AG08396 (cell line): ENCODE measurements at regions not wholly inside any gene's neighbourhood (a gene's known extent, or its start where the extent isn't known, plus 50 kb on each side); places are given as distances from the start of the nearest gene placed in this dataset.
"Not testable (repeated sequence)": the region's sequence is repeated elsewhere in the genome, so short reads cannot be mapped to it uniquely, and the experiment has no call there.

Experiments used
- DNase-seq: peaks from one replicate; pipeline ENCODE4 v3.0.0; 2012; ENCODE audit warnings: low spot score, mixed read lengths

DNA sequence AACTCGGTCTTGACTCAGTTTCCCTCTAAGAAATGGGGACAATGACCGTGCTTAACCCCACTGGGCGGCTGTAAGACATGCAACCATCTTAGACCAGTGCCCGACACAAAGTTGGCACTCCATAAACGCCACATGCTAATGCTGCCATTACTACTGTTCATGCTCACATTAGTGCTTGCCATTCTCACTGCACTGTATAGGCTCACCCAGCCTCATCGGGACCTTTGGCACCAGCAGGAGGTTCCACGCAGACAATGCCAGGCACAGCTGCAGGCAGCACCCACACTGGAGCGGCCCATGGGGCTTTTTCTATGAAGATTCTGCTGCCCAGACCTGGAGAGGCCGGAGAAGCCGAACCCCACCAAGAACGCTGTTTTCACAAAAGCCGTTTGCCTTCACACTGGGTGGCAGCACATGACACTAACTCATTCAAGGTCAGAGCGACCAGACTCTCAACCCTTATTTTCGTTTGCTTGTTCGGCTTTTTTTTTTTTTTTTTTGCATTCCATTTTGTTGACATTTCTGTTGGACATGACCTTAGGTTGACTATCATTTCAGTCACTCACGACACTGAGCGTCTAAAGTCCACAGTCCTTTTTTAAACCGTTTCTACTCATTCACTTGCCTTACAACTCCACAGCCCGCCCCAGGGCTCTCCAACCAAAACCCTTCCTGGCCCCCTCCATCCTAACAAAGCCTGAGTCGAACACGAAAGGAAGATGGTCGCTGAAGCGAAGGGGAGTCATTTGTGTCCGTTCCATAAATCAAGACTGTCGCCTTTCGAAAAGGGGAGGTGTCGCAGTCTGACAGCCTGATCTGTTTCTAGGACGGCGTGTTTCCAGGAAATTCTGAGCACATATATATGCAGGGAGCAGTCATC is 124.4 kb upstream of the RNF32 start:
- DNase-seq, result no peak

DNA sequence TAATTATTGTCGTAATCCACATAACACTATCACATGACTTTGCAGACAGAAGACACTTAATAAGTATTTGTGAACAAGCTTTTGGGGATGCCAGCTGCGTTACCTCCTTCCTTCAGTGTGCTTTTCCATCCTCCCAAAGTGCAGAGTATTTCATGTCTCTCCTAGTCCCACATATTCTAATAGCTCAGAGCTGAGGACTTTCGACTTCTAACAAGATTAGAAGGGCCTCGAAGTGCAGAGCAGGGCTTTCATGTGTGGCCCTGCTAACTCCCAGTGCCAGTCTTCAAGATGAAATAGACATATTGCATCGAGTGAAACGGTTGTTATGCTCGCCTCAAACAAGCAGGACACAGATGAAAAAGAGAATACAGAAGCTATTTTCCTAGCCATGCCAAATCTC is 125.7 kb upstream of the RNF32 start:
- no peak for DNase-seq

DNA sequence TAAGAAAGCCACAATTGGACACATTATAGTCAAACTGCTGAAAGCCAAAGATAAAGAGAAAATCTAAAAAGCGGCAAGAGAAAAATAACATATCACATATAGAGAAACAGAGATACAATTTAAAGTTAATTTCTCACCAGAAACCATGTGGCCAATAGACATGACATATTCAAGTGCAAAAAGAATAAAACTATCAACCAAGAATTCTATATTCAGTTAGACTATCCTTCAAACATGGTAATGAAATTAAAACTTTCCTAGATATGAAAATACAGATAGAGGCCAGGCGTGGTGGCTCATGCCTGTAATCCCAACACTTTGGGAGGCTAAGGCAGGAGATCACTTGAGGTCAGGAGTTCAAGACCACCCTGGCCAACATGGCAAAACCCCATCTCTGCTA is 129.1 kb upstream of the RNF32 start:
- DNase-seq, result no peak

DNA sequence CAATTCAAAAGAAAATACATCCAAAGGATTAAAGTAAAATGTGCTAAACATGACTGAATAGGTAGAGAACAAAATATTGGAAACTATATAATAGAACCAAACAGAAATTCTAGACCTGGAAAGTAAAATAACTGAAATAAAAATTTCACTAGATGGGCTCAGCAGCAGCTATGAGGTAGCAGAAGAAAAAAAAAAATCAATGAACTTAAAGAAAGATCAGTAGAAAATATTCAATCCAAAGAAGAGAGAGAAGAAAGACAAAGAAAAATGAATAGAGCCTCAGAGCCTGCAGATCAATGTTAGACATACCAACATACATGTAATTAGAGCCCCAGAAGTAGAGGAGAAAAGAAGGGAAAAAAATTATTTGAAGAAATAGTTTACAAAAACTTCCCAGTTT is 129.6 kb upstream of the RNF32 start:
- no peak for DNase-seq

DNA sequence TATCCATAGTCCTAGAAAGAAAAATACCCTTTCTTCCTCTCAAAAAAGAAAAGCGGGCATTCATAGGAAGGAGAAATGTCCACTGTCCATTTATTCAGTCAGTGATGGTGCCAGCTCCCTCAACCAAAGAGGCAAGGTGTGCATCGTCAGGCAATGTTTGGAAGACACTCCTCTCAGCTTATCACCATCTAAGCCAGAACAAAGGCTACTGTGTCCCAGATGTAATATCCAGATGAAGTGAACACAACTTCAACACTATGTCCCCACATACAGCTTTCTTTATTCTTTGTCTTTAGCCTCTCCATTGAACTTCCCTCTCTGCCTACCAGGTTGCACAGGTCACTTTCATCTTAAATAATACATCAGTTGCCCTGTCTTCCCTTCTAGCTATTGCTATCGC is 131.4 kb upstream of the RNF32 start:
- no peak for DNase-seq

DNA sequence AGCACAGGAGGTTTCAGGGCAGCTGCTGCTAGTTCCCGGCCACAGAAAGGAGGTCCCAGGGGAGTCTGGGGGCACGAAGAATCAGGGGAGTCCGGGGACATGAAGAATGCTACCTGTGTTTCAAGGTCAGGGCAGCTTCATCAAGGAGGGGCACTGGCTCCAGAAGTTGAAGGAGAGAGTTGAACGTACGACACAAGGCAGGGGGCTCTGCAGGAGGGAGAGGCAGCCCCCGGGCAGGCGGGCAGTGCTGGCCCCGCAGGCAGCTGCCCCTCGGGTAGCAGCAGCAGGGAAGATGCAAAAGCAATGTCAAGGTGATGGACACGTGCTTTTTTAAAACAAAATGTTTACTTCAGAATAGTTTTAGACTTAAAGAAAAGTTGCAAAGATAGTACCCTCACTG is 134.7 kb upstream of the RNF32 start:
- no peak for DNase-seq

DNA sequence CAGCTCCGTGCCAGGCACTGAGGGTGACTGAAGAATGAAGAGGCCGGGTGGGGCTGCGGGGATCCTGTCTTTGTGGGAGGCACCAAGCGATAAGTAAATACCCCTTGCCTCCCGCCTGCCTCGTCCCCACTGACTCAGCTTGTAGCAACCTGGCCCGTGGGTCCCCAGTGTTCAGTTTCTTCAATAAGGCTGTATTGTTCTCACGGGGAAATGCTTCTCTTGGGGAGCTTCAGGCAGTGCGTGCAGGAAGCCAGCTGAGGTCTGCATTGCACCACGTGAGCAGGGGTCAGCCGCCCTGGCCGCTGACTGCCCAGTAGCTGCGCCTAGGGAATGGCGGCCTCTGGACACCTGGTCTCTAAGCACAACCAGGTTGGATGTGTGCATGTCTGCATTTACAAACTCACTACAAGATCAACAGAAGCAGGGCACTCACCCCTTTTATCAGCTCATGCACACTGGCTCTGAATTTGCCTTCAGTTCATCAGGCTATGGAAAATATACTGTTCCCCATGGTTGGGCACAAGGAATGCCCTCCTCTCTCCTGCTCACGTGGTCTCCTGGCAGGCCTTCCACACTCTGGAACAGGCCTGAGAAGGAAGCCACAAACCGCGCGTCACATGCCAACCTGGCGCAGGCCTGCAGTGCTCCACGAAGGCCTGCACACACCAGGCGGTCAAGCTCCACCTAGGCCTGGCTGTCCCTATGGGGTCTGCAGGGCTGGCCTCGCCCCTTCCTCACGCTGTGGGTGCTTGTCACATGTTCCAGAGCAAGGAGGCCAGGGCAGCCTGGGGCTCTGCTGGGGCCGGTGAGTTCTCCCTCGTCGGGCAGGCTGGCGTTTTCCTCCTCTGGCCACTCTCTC is 135.7 kb upstream of the RNF32 start:
- no peak for DNase-seq

DNA sequence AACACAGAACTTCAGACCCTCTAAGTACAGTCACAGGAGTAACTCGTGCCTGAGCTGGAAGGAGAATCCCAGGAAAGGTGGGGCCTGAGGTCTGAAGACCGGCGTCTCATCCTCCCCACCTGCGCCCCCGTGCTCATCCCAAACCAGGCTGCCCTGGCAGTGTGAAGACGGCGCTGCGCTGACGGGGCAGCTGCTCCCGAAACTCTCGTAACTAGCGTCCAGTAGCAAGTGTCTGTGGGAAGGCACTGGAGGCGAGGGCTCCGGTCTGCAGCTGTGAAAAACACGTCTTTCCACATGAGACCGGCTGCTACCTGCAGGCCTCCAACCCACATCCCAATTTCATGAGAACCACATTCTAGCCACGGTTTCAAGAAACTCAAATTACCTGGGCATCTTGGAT is 136.6 kb upstream of the RNF32 start:
- no peak for DNase-seq

DNA sequence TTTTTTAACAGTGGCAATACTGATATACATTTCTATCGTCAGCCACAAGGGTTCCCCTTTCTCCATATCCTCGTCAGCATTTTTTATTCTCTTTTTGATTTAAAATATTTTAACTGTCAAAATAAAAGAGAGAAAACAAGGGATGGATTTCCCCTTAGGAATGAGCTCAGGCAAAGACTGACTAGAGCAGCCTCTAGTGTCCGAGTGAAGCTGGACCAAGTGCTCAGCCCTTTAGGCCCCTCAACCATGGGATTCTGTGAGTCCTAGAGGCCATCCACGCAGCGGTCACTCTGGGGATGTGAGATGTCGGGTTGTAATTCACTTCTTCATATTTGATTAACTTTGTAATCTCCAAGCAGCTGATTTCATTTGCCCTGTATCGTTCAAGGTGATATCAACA is 137.4 kb upstream of the RNF32 start:
- DNase-seq, result no peak

DNA sequence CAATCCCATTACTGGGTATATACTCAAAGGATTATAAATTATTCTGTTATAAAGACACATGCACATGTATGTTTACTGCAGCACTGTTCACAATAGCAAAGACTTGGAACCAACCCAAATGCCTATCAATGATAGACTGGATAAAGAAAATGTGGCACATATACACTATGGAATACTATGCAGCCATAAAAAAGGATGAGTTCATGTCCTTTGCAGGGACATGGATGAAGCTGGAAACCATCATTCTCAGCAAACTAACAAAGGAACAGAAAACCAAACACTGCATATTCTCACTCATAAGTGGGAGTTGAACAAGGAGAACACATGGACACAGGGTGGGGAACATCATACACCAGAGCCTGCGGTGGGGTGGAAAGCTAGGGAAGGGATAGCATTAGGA is 138.8 kb upstream of the RNF32 start:
- not testable (repeated sequence) for DNase-seq

DNA sequence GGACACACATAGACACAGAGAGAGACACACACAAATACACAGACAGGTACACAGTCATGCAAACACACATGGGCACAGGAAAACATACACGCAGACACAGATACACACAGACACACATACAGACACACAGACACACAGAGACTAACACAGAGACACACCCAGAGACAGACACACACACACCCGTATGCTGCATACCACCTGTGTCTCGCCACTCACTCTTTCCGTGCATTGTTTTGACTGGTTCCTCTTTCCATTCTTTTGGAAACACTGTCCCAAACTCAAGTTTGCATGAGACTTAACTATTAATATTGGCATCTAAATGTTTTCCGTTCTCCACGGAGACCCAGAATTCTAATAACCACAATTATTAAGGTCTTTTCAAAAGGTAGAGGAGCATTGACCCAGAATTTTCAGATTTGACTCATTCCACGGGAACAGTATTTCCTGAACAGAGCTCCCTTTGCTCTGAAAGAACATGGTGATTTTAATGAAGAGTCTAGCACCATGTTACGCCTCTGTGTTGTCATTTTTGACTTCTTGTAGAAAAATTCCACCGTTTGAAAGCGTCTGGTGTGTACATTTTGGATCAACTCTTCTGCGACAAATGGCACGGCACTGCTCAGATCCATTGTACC is 141.2 kb upstream of the RNF32 start:
- DNase-seq, result no peak

DNA sequence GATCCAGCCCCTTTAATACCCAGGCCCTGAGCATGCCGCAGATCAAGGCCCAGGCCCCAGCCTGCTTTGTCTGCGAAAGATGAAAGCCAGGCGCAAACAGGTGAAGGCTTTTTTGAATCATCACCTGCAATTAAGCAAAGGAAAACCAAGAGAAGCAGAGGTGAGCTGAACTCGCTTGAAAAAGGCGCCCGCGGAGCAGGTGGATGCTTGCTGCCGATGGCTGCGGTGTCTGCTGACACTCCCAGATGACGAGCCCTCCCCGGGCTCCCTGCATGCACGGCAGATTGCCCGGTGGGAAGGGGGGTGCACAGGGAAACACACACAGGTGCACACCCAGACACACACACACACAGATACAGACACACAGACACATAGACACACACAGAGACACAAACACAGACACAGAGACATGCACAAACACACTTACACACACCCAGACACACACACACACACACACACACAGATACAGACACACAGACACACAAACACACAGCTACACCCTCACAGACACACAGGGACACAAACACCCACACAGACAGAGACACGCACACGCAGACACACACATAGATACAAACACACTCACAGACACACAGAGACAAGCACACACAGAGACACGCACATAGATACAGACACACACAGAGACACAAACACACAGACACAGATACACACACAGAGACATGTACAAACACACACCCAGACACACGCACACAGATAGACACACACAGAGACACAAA is 142.6 kb upstream of the RNF32 start:
- DNase-seq, result no peak

DNA sequence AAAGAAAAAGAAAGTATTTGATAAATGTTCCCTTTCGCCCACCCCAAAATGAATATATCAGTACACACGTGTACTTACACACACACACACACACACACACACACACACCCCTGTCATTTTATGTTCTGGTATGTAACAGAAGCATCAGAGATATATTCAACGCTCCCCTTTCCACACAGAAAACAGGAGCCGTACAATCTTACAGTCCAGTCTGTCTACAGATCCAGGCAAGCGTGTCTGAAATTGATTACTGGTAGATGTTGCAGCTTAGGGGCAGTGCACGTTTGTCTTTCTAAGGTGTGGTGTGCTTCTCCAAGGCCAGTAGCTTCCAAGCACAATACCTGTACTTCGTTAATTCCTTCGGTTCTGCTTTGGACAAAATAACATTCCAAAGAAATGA is 143.7 kb upstream of the RNF32 start:
- DNase-seq, result no peak

DNA sequence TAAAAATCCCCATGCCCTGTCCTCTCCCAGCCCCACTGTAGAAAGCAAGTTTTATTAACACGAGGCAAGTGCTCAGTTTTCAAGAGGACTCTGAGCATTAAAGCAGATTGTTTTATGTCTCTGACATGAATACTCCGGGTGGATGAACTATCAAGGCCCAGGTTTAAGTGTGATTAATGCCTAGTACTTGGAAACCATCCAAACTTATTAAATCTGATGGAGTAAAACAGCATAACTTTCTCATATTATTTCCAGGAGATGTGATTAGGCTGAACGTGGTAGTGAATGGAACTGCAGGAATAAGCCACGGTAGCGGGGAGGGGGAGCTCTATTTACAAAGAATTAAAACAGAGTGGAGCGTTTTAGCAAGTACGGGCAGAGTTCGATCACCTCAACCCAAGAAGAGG is 144.2 kb upstream of the RNF32 start:
- no peak for DNase-seq

DNA sequence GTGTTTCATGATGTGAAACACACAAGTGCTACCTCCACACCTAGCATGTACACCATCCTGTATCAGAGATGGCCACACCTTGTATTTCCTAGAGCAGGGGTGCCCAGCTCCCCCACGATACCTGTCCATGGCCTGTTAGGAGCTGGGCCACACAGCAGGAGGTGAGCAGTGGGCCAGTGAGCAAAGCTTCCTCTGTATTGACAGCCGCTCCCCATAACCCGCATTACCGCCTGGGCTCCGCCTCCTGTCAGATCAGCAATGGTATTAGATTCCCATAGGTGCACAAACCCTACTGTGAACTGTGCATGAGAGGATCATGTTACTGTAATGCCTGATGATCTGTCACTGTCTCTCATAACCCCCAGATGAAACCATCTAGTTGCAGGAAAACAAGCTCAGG is 145.6 kb upstream of the RNF32 start:
- DNase-seq, result no peak

DNA sequence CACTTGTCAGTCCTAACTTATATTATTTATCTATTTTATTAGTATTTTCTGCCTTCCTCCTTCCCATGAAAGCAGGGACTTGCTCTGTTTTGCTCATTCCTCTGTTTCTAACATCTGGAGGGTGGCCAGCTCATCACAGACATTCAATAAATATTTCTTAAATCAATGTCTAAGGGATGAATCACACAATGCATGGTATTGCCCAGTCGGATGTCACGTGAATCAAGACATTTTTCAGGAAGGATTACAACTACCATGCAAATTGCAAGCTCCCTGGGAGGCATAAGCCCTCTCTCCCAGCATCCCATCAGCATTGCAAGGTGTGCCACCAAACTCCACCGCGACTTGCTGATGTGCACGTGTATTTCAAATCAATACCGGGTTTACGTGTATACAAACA is 146.6 kb upstream of the RNF32 start:
- DNase-seq, result peak; percentile 62

DNA sequence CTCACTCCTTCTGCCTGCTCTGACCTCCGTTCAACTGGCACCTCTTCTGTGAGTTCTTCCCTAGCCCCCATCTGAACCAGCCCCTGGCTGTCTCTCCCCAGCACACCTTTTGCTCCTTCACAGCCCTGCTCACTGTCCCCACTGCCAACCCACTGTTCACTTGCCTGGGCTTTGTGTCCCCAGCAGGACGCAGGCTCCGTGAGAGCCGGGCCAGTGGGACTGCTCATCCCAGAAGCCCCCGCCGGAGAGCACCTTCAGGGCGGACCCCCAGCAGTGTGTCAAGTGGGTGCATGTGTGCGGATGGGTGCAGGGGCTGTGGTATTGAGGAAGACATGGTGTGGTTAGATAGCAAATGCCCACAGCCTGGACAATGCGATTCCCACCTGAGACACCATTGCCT is 148.4 kb upstream of the RNF32 start:
- DNase-seq, result no peak

DNA sequence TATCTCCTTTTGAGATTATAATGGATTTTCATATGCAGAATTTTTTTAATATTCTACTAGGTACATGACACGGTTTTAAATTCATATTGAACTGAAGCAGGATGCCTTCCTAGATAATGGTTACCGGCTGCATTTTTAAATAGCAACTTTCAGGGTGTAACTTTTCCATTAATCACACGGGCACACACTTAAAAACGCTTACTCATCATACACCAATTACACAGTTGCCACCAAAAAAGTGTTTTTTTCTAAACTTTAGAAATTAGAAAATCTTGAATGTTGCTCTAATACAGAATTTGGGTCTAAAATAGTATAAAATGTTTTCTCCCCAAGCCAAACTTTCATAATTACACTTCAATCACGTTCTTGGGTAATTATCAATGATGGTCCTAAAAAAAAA is 149.1 kb upstream of the RNF32 start:
- DNase-seq, result no peak

DNA sequence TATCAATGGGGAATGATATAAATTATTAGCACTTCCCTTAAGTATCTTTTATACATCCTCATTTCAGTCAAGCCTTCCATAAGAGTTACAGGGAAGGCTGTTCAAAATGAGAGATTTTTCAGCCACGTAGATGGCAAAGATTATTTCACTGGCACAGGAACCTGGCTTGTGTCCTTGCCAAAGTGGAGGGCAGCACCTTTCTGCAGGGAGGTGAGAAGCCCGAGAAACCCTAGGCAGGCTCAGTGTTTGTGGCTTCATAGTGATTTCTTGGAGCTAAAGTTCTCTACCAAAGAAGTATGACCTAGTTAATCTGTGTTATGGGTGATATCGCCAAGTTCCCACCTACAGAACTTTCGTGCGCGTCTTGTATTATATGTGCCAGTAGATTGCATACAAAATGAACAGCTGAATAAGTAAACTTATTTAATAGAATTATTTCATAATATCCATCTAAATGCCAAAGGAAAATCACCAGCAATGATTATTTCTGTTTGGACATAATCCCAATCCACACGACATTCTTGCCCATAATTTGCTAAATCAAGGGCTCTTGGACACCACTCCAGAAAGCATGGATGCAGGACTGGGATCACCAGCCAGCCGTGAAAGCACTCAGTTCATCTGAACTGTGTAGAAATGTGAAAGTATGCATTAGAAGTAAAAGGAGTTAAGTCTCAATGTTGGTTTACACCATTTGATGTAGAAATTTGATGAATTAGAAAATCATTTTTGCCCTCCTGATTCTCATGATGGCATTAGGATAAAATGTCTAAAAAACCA is 150.4 kb upstream of the RNF32 start:
- DNase-seq, result no peak

DNA sequence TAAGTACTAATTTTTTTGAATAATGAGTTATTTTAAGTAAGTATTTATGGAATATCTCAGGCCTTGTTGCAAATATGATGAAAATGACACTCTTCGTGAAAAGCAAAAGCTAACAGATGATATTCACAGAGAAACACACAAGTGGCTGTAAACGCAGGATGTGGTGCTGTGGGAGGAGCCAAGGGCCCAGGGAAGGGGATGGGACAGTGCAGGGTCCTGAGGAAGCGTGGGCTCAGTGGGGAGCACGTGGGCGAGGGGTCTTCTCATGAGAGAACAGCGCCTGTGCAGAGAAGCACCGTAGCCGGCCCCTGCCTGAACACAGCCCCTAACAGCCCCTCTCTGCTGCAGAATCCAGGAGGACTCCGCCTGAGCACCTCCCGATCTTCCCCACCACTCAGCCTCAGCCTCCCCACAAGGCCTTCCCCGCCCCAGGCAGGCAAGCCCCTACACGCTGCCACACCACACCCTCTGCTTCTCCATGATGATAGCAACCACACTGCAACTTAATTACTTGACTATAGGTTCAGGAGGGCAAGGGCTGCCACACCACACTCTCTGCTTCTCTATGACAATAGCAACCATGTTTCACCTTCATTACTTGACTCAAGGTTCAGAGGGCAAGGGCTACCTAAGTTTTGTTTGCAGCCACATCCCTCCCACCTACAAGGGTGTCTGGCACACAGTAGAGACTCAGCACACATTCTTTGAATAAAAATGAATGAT is 152.6 kb upstream of the RNF32 start:
- DNase-seq, result no peak

DNA sequence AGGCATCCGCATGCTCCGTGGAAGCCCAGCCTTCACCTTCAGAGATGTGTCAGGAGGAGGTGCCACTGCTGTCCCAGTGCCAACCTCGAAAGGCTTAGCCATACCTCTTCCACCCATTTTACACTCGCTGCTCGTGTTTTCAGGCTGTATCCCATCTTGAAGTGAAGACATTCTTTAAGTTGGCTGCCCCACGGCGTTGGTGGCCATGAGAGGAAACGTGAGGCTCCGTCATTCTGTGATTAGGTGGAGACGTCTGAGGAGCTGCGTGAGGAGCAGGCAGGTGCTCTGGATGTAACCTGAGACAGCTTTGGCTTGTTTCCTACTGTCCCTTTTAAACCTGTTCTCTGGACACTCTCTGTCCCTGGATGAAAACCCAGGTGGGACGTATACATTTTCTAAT is 159.9 kb upstream of the RNF32 start:
- DNase-seq, result no peak
